C4-2B (cell line): ENCODE measurements at regions not wholly inside any gene's neighbourhood (a gene's known extent, or its start where the extent isn't known, plus 50 kb on each side); places are given as distances from the start of the nearest gene placed in this dataset.

Experiments
- H3K27ac ChIP-seq: fragments of 450-650 bp; 2 replicates; pipeline ENCODE4 v1.5.1; 2017
- CTCF ChIP-seq: fragments of 450-650 bp; conservative IDR thresholded peaks from 2 replicates; pipeline ENCODE4 v1.5.1; 2017; ENCODE audit warnings: mild to moderate bottlenecking
- ZFX ChIP-seq: fragments of 450-650 bp; IDR thresholded peaks from 2 replicates; pipeline ENCODE4 v1.6.1; 2017

- no peak overlapping the region for H3K27ac ChIP-seq
- TF ChIP-seq CTCF (no peak), ZFX (no peak)
Measured at GRCh38 chr13:103525530-103525929, 459.3 kb upstream of the SLC10A2 start.

GRCh38 chr13:103523858-103524257, 457.6 kb upstream of the SLC10A2 start:
- TF ChIP-seq ZFX (no peak), CTCF (no peak)
- H3K27ac ChIP-seq: no peak overlapping the region

GRCh38 chr13:103521532-103521931, 455.3 kb upstream of the SLC10A2 start:
- TF ChIP-seq CTCF (no peak), ZFX (no peak)

GRCh38 chr13:103517768-103518102, 451.5 kb upstream of the SLC10A2 start:
- no peak overlapping the region for H3K27ac ChIP-seq
- TF ChIP-seq CTCF (no peak), ZFX (no peak)

More at GRCh38 chr13:103521532-103521931, 455.3 kb upstream of the SLC10A2 start:
- no peak overlapping the region for H3K27ac ChIP-seq

GRCh38 chr13:103517066-103517767, 451.0 kb upstream of the SLC10A2 start:
- no peak overlapping the region for H3K27ac ChIP-seq
- no peak for TF ChIP-seq ZFX
- no peak for TF ChIP-seq CTCF

- H3K27ac ChIP-seq: no peak overlapping the region
Measured at GRCh38 chr13:103516015-103516795, 450.0 kb upstream of the SLC10A2 start.

More at GRCh38 chr13:103516015-103516795, 450.0 kb upstream of the SLC10A2 start:
- TF ChIP-seq CTCF (no peak), ZFX (no peak)
